ENCODE measurements at regions not wholly inside any gene's neighbourhood (a gene's known extent, or its start where the extent isn't known, plus 50 kb on each side); places are given as distances from the start of the nearest gene placed in this dataset.
"Not testable (repeated sequence)": the region's sequence is repeated elsewhere in the genome, so short reads cannot be mapped to it uniquely, and the experiment has no call there.

GRCh38 chr2:123453772-123454171, 571.3 kb upstream of the CNTNAP5 start:
- H3K4me3 ChIP-seq (ENCODE audit: low read depth, low read length) = no peak overlapping the region
- no peak for TF ChIP-seq MYC (IDR thresholded peaks at IDR 0.05; ENCODE audit: low read depth, low read length)
- TF ChIP-seq CTCF (IDR thresholded peaks at IDR 0.05; ENCODE audit: low read depth, low read length) = no peak
- no peak for TF ChIP-seq POLR2A (IDR thresholded peaks at IDR 0.05; ENCODE audit: extremely low read depth, insufficient read length)
- no peak for TF ChIP-seq MAX (IDR thresholded peaks at IDR 0.05; ENCODE audit: low read depth, low read length)
- no peak for DNase-seq (ENCODE audit: low read depth)

- not testable (repeated sequence) for H3K4me3 ChIP-seq (ENCODE audit: low read depth, low read length); DNase-seq (ENCODE audit: low read depth)
These were observed 569.9 kb upstream of the CNTNAP5 start for GRCh38 chr2:123455234-123455633.

GRCh38 chr2:123456416-123456815, 568.7 kb upstream of the CNTNAP5 start:
- no peak overlapping the region for H3K4me3 ChIP-seq (ENCODE audit: low read depth, low read length)
- DNase-seq (ENCODE audit: low read depth) = no peak
- TF ChIP-seq MYC (IDR thresholded peaks at IDR 0.05; ENCODE audit: low read depth, low read length) (no peak), POLR2A (IDR thresholded peaks at IDR 0.05; ENCODE audit: extremely low read depth, insufficient read length) (no peak), MAX (IDR thresholded peaks at IDR 0.05; ENCODE audit: low read depth, low read length) (no peak), CTCF (IDR thresholded peaks at IDR 0.05; ENCODE audit: low read depth, low read length) (no peak)

- no peak overlapping the region for H3K4me3 ChIP-seq (ENCODE audit: low read depth, low read length)
- DNase-seq (ENCODE audit: low read depth) = no peak
- no peak for TF ChIP-seq POLR2A (IDR thresholded peaks at IDR 0.05; ENCODE audit: extremely low read depth, insufficient read length)
- no peak for TF ChIP-seq CTCF (IDR thresholded peaks at IDR 0.05; ENCODE audit: low read depth, low read length)
- TF ChIP-seq MYC (IDR thresholded peaks at IDR 0.05; ENCODE audit: low read depth, low read length) = no peak
- no peak for TF ChIP-seq MAX (IDR thresholded peaks at IDR 0.05; ENCODE audit: low read depth, low read length)
These were observed 561.2 kb upstream of the CNTNAP5 start for GRCh38 chr2:123463886-123464285.

- peak; percentile 4 for DNase-seq (ENCODE audit: low read depth)
- TF ChIP-seq MYC (IDR thresholded peaks at IDR 0.05; ENCODE audit: low read depth, low read length) = no peak
These were observed 557.0 kb upstream of the CNTNAP5 start for GRCh38 chr2:123468071-123468470.

GRCh38 chr2:123481406-123481805, 543.7 kb upstream of the CNTNAP5 start:
- DNase-seq (ENCODE audit: low read depth) = no peak
- TF ChIP-seq MAX (IDR thresholded peaks at IDR 0.05; ENCODE audit: low read depth, low read length) = no peak
- no peak for TF ChIP-seq MYC (IDR thresholded peaks at IDR 0.05; ENCODE audit: low read depth, low read length)
- no peak for TF ChIP-seq CTCF (IDR thresholded peaks at IDR 0.05; ENCODE audit: low read depth, low read length)
- TF ChIP-seq POLR2A (IDR thresholded peaks at IDR 0.05; ENCODE audit: extremely low read depth, insufficient read length) = no peak

More at GRCh38 chr2:123468071-123468470, 557.0 kb upstream of the CNTNAP5 start:
- H3K4me3 ChIP-seq (ENCODE audit: low read depth, low read length) = no peak overlapping the region

GRCh38 chr2:123485056-123485455, 540.0 kb upstream of the CNTNAP5 start:
- no peak overlapping the region for H3K4me3 ChIP-seq (ENCODE audit: low read depth, low read length)
- no peak for DNase-seq (ENCODE audit: low read depth)
- TF ChIP-seq POLR2A (IDR thresholded peaks at IDR 0.05; ENCODE audit: extremely low read depth, insufficient read length) = no peak
- TF ChIP-seq CTCF (IDR thresholded peaks at IDR 0.05; ENCODE audit: low read depth, low read length) = no peak
- no peak for TF ChIP-seq MAX (IDR thresholded peaks at IDR 0.05; ENCODE audit: low read depth, low read length)
- TF ChIP-seq MYC (IDR thresholded peaks at IDR 0.05; ENCODE audit: low read depth, low read length) = no peak

More at GRCh38 chr2:123481406-123481805, 543.7 kb upstream of the CNTNAP5 start:
- no peak overlapping the region for H3K4me3 ChIP-seq (ENCODE audit: low read depth, low read length)

All from NB4 (cell line).